GM10248 (cell line): ENCODE measurements at regions not wholly inside any gene's neighbourhood (a gene's known extent, or its start where the extent isn't known, plus 50 kb on each side); places are given as distances from the start of the nearest gene placed in this dataset.
"Not testable (repeated sequence)": the region's sequence is repeated elsewhere in the genome, so short reads cannot be mapped to it uniquely, and the experiment has no call there.

Experiments used
- CTCF ChIA-PET: fragments of 300-600 bp; sonication (Branson Sonifier 250); formaldehyde crosslinking; extraction: SDS; loops from one replicate; lab custom pipeline; 2021; ENCODE audit warnings: antibody characterized with exemption; lab: Yijun Ruan, JAX
- POLR2A ChIA-PET: fragments of 350-650 bp; sonication (Branson Sonifier 250); formaldehyde crosslinking; extraction: SDS; loops from one replicate; lab custom pipeline; 2020; ENCODE audit warnings: antibody characterized with exemption; lab: Yijun Ruan, JAX
- DNase-seq: peaks from one replicate; pipeline ENCODE4 v3.0.0; 2012; ENCODE audit errors: extremely low spot score
- CTCF ChIP-seq: IDR thresholded peaks from 2 replicates; pipeline ENCODE4 v1.5.1; 2012; ENCODE audit warnings: mild to moderate bottlenecking, low read depth; ENCODE audit errors: extremely low read depth, missing control alignments, control extremely low read depth

- no peak for TF ChIP-seq CTCF
- DNase-seq = peak; percentile 1
- ChIA-PET CTCF (no interaction called here), POLR2A (no interaction called here)
Observed at GRCh38 chr17:27155866-27156265, 138.0 kb upstream of the WSB1 start.

DNA sequence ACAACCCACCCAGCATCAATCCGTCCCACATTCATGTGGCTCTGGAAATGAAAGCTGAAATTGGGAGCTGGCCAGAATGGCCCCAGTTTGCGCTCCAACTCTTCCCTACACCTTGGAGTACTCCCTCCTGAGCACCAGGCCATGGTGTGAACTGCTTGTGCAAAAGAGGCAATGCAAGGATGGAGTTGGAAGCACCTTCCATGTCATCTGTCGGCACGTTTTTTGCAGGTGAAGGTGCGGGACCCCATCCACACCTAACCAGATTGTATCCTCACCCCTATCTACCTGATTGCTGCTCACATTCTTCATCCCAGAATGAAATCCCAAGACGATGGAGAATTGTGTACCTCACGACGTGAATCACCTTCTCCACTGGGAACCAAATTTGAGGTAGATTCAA lies 136.6 kb upstream of the WSB1 start:
- CTCF ChIA-PET = no interaction called here
- TF ChIP-seq CTCF = no peak
- POLR2A ChIA-PET = no interaction called here
- no peak for DNase-seq

GRCh38 chr17:27157898-27158297 lies 136.0 kb upstream of the WSB1 start:
- no peak for TF ChIP-seq CTCF
- CTCF ChIA-PET = no interaction called here

DNA sequence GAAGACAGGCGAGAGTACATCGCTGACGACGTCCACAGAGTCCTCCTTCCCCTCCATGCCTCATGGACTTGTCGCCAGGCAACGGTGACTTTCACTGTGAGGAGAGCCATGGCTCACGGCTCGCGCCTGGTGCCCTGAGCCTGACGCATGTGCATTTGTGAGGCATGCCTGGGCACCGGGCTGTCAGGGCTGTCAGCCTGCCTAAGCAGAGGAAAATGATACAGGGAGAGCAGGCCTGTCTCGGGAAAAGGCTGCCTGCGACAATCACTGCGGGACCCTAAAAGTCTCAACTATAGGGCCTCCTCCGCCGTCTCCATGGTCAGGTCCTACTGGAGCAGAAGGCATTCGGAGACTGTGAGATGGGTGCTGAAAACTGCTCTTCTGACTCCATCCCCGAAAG lies 135.5 kb upstream of the WSB1 start:
- POLR2A ChIA-PET = no interaction called here
- TF ChIP-seq CTCF = no peak
- CTCF ChIA-PET = interaction anchor here (1.8 kb wide), 1 partner anchor 8 kb away, joined by 4 read pairs; no protein-coding TSS in a partner anchor
- DNase-seq = peak; percentile 1

More at GRCh38 chr17:27157898-27158297, 136.0 kb upstream of the WSB1 start:
- DNase-seq = no peak
- POLR2A ChIA-PET = no interaction called here

- TF ChIP-seq CTCF = no peak
- POLR2A ChIA-PET = no interaction called here
- DNase-seq = no peak
- CTCF ChIA-PET = interaction anchor here (1.8 to 1.9 kb wide), 2 partner anchors 12 to 56 kb away, joined by 5 read pairs; no protein-coding TSS in a partner anchor
Observed at GRCh38 chr17:27180322-27180721, 113.6 kb upstream of the WSB1 start.

DNA sequence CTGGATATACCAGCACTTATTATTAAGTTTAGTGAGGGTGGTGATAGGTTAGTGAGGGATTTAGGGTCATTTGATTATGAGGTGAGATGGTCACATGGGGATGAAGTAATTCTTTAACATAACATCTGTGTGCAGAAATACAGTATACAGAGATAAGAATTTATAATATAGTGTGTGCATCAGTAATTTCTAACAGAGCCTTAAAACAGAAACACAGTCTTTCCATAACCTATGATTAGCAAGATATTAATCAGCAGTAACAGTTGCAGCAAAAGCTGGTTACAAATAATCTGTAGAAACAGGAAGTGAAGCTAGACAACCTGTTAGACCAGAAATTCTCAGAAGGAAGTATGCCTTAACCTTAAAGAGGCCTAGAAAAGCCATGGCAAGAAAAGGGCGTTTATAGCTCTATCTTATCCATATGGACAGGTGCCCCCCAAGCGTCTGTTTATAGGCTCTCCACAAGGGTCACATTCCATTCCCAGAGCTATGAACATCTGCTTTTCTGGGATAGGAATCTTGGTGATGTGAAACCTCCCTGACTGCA lies 112.5 kb upstream of the WSB1 start:
- POLR2A ChIA-PET, CTCF ChIA-PET, DNase-seq: not testable (repeated sequence)

DNA sequence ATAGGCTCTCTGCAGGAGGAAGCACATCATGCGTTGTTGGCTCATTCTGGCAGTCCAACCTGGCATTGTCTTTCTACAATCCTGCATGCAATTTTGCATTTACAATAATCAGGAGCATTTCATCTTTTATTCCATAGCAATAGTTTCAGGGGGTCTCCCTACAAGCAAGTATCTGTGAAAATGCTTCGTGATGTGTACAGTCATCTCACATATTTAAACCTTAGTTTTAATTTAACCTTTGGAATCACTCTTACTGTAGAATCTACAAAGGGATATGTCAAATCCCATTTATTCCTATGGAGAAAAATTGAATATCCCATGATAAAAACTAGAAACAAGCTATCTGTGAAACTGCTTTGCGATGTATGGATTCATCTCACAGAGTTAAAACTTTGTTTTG lies 112.0 kb upstream of the WSB1 start:
- no peak for TF ChIP-seq CTCF
- ChIA-PET CTCF (no interaction called here), POLR2A (no interaction called here)
- no peak for DNase-seq
